ENCODE measurements at regions not wholly inside any gene's neighbourhood (a gene's known extent, or its start where the extent isn't known, plus 50 kb on each side); places are given as distances from the start of the nearest gene placed in this dataset.

GRCh38 chr12:126879842-126880241, 1387.1 kb upstream of the TMEM132C start:
- no peaks in the 10 kb centered on the region for H3K27me3 ChIP-seq
- H3K36me3 ChIP-seq = no peaks in the 10 kb centered on the region
- no peaks in the 10 kb centered on the region for H3K9me3 ChIP-seq (ENCODE audit: low read depth)
- TF ChIP-seq CTCF (IDR thresholded peaks at IDR 0.05; ENCODE audit: low read depth, low read length) = no peak
- no peak overlapping the region for H3K27ac ChIP-seq
- no peaks in the 10 kb centered on the region for H3K4me1 ChIP-seq (ENCODE audit: low read depth)
- H3K4me3 ChIP-seq = no peak overlapping the region
- no peak for DNase-seq (ENCODE audit: low read depth in 1 of 2, low spot score in 1 of 2)

- no peaks in the 10 kb centered on the region for H3K4me1 ChIP-seq (ENCODE audit: low read depth)
- H3K27me3 ChIP-seq = no peaks in the 10 kb centered on the region
- no peaks in the 10 kb centered on the region for H3K9me3 ChIP-seq (ENCODE audit: low read depth)
- no peak overlapping the region for H3K4me3 ChIP-seq
- no peak for TF ChIP-seq CTCF (IDR thresholded peaks at IDR 0.05; ENCODE audit: low read depth, low read length)
- DNase-seq (ENCODE audit: low read depth in 1 of 2, low spot score in 1 of 2) = no peak
- H3K27ac ChIP-seq = no peak overlapping the region
- no peaks in the 10 kb centered on the region for H3K36me3 ChIP-seq
These were observed 1383.3 kb upstream of the TMEM132C start for GRCh38 chr12:126883697-126884096.

DNA sequence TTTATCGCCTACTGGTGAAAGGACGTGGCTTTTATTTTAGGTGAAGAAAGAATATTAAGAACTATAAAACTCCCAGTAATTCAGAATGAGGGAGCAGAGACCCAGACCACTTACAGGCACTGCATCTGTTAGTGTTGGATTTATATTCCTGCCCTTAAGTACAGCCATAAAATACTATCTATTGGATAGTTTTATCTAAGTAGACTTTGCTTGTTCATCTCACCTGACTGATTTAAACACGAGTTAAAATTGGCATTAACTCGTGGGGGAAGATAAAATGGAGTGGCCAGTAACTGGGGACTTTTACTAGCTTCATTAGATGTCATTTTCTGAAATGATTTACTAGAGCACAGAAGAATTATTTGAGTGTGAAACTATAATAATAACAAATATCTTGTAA, 1377.5 kb upstream of the TMEM132C start:
- Histone ChIP-seq H3K36me3 (no peaks in the 10 kb centered on the region), H3K4me3 (no peak overlapping the region), H3K27me3 (no peaks in the 10 kb centered on the region), H3K27ac (no peak overlapping the region), H3K9me3 (ENCODE audit: low read depth) (no peaks in the 10 kb centered on the region), H3K4me1 (ENCODE audit: low read depth) (no peaks in the 10 kb centered on the region)
- TF ChIP-seq CTCF (IDR thresholded peaks at IDR 0.05; ENCODE audit: low read depth, low read length) = no peak
- DNase-seq (ENCODE audit: low read depth in 1 of 2, low spot score in 1 of 2) = no peak

DNA sequence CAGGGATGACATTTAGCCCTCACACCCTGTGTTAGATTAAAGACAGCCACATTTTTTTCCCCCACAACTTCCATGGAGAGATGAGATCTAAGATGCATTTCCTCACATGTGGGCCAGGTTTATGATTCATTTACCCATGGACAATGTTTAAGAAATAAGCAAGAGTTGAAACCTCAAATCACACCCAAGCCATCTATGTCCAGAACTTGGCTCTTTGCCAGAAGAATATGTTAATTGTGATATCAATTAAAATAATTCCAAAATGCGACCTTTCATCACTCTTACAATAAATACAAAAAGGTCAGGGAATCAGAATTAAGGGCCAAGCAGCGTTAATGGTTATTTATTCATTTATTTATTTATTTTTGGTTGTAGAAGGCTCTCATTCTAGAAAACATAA, 1376.9 kb upstream of the TMEM132C start:
- no peak for TF ChIP-seq CTCF (IDR thresholded peaks at IDR 0.05; ENCODE audit: low read depth, low read length)

GRCh38 chr12:126891789-126892188, 1375.2 kb upstream of the TMEM132C start:
- no peak overlapping the region for H3K4me3 ChIP-seq
- no peaks in the 10 kb centered on the region for H3K9me3 ChIP-seq (ENCODE audit: low read depth)
- H3K4me1 ChIP-seq (ENCODE audit: low read depth) = no peaks in the 10 kb centered on the region
- H3K36me3 ChIP-seq = no peaks in the 10 kb centered on the region
- H3K27ac ChIP-seq = no peak overlapping the region
- no peaks in the 10 kb centered on the region for H3K27me3 ChIP-seq
- no peak for DNase-seq (ENCODE audit: low read depth in 1 of 2, low spot score in 1 of 2)
- no peak for TF ChIP-seq CTCF (IDR thresholded peaks at IDR 0.05; ENCODE audit: low read depth, low read length)

More for the DNA sequence above, 1376.9 kb upstream of the TMEM132C start:
- no peaks in the 10 kb centered on the region for H3K36me3 ChIP-seq
- no peak overlapping the region for H3K27ac ChIP-seq
- no peaks in the 10 kb centered on the region for H3K9me3 ChIP-seq (ENCODE audit: low read depth)
- no peaks in the 10 kb centered on the region for H3K4me1 ChIP-seq (ENCODE audit: low read depth)
- DNase-seq (ENCODE audit: low read depth in 1 of 2, low spot score in 1 of 2) = no peak
- no peaks in the 10 kb centered on the region for H3K27me3 ChIP-seq
- H3K4me3 ChIP-seq = no peak overlapping the region
